ENCODE measurements at regions not wholly inside any gene's neighbourhood (a gene's known extent, or its start where the extent isn't known, plus 50 kb on each side); places are given as distances from the start of the nearest gene placed in this dataset.

DNA sequence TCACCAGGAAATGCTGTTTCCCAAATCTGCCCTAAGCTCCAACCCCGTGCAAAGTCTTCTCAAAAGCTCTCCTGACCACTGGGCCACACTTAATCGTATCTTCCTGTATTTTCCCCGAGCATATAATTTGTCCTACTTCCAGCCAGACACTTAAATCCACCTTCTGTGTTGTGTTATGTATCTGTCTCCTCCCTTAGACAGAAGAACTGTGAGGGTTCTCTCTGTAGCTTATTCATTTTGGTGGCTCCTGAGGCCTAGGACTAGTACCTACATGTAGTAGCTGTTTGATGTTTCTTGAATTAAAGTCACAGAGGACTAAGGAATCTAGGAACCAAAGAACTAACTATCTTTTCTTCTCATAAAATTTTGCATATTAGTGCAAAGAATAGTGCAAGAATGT, 292.6 kb downstream of the ALDH8A1 start:
- TF ChIP-seq ZNF76 (CRISPR knock-in tag; IDR thresholded peaks at IDR 0.05; ENCODE audit: borderline replicate concordance) (no peak), SP1 (CRISPR knock-in tag; IDR thresholded peaks at IDR 0.05) (no peak)
- TF ChIP-seq, protein P1, sequence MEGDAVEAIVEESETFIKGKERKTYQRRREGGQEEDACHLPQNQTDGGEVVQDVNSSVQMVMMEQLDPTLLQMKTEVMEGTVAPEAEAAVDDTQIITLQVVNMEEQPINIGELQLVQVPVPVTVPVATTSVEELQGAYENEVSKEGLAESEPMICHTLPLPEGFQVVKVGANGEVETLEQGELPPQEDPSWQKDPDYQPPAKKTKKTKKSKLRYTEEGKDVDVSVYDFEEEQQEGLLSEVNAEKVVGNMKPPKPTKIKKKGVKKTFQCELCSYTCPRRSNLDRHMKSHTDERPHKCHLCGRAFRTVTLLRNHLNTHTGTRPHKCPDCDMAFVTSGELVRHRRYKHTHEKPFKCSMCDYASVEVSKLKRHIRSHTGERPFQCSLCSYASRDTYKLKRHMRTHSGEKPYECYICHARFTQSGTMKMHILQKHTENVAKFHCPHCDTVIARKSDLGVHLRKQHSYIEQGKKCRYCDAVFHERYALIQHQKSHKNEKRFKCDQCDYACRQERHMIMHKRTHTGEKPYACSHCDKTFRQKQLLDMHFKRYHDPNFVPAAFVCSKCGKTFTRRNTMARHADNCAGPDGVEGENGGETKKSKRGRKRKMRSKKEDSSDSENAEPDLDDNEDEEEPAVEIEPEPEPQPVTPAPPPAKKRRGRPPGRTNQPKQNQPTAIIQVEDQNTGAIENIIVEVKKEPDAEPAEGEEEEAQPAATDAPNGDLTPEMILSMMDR (IDR thresholded peaks at IDR 0.05 in 2 of 3, conservative IDR thresholded peaks at IDR 0.05 in 1 of 3; ENCODE audit: insufficient read depth in 2 of 3, low read depth in 1 of 3, low read length in 3 of 3): no peak
